GM19438 (cell line): ENCODE measurements at regions not wholly inside any gene's neighbourhood (a gene's known extent, or its start where the extent isn't known, plus 50 kb on each side); places are given as distances from the start of the nearest gene placed in this dataset.

Source experiments
- ATAC-seq: cut with Tn5 transposase; IDR thresholded peaks from one replicate; pipeline ENCODE4 v1.9.1; 2021; ENCODE audit warnings: low read depth; ENCODE audit not compliant: unreplicated experiment

DNA sequence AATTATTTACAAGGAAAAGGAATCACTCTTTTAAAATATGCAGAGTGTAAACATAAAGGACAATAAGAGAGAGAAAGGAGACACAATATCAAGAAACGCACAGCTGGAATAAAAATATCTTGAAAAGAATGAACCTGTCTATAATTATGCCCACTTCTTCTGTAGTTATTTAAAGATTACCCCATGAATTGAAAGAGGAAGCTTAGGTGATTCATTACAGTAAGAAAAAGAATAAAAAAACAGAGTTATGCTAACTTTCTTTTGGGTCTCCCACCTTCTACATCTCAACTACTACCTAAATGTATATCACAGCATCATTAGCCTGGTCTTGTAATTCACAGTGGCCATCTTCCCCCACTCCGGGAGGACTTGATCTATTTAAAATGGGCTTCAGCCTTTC lies 182.1 kb downstream of the MRPL39 start:
- ATAC-seq = no peak

DNA sequence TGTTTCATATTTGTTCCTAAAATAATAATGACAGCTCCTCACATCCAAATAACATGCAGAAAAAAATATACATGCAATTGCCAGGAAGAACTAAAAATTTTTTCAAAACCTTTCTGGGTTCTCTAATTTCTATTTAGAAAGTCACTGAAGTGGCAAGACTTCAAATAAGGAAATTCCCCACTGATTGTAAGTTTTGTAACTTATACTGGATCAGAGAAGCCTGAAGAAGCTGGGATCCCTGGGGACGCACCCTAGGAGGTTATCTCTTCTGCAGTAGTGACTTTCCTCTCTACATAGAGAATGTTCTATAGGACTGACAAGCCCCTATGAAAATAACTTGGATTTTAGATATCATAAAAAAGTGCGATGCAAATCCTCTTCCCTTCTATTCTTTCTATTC lies 182.6 kb downstream of the MRPL39 start:
- ATAC-seq = no peak

DNA sequence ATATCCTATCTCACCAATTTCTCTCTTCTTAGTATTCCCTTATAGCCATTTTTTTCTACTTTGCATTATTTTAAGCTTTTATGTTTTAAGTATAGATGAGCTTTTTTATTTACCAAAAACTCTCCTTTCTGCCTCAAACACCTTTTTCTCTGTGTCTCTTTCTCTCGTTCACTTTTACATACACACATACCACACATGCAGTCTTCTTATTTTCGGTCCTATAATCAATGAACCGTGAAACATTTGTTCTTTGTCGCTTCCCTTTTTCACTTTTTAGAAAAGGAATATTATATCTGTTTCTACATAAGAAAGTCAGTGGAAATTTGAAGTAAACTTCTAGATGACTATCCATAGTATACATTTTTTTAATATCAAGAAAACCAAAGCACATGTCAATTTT lies 183.2 kb downstream of the MRPL39 start:
- no peak for ATAC-seq

DNA sequence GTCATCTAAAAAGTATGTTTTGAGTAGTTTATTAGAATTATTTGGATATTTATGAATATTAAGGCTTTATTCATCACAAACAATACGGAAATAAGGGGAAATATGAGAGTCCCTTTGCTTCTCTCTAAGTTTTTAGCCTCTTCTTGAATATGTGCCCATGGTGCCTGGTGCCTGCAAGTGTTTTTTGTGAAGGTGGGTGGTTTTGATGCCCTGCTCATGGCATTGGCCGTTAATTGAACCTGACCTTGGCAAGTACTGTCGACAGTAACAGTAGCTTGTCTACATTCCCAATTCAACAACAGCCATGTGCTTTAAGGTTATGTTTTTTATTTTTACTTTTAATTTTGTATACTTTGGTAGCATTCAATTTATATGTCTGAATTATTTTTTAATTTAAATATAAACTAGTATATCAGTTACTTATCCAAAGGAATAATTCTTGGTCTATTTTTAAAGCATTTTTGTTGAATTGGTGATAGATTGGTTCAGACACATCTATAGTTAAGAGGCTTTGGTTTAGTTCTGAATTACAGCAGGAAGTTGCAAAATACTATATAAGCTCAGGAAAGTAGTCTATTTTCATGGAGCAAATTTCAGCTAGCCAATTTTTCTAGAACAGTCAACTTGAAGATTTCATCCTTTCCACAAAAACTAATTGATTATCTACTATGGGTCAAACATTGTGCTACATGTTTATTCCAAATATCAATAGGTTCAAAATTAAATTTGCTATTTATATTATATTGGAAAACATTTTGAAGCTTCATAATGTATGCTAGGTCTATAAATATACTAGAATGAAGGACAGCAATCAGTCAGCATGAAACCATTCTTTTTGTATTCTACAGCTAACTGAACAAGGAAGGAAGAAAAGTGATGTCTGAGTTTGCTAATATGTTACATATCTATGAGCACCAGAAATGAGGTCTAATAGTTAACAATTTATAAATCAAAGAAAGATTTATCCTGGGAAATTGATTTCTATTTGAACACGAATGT lies 184.4 kb downstream of the MRPL39 start:
- no peak for ATAC-seq

DNA sequence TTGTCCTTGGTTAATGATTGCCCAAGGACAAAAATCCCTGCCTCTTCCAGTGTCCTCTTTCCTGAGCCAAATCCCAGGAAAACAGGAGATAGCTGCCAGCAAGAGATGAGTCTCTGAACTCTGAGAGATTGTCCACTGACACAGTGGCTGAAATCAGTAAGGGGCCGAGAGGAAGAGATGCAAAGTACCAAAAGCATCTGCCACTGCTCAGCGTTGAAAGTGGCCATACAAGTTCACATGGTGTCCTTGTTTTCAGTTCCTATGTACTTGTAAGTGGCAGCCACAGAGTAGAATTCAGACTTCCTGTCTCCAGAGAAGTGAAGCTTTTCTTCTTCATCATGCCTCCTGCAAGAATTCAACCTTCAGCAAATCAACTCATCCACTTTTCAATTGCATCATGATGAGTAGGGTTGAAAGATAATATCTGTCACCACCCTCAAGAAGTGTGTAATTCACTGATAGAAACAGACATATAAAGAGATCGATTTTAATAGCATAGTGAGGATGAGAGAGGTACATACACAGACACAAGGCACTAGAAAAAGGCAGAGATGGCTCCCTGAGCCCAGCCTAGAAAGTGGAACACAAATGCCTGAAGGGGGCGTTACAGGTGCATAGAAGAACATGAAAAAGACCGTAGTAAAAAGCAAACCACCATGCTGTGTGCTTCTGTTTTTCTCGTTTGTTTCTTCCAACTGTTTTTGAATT lies 185.8 kb downstream of the MRPL39 start:
- ATAC-seq = peak; percentile 72

- no peak for ATAC-seq
Measured at GRCh38 chr21:25420831-25421230, 186.4 kb downstream of the MRPL39 start.

- ATAC-seq = no peak
Measured at GRCh38 chr21:25416669-25417068, 190.6 kb downstream of the MRPL39 start.

- no peak for ATAC-seq
Measured at GRCh38 chr21:25412100-25412499, 195.2 kb downstream of the MRPL39 start.

GRCh38 chr21:25409978-25410377 lies 197.3 kb downstream of the MRPL39 start:
- no peak for ATAC-seq

DNA sequence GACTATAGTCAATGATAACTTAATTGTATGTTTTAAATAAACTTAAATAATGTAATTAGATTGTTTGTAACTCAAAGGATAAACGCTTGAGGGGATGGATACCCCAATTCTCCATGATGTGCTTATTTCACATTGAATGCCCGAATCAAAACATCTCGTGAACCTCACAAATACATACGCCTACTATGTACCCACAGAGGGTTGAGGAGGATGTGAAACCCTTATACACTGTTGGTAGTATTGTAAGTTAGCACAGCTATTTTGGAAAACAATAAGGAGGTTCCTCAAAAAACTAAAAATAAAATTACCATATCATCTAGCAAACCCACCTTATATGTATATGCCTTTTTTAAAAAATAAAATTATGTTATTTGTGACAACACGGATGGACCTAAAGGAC lies 198.6 kb downstream of the MRPL39 start:
- ATAC-seq = no peak

GRCh38 chr21:25406887-25407579 lies 200.2 kb downstream of the MRPL39 start:
- ATAC-seq = no peak

DNA sequence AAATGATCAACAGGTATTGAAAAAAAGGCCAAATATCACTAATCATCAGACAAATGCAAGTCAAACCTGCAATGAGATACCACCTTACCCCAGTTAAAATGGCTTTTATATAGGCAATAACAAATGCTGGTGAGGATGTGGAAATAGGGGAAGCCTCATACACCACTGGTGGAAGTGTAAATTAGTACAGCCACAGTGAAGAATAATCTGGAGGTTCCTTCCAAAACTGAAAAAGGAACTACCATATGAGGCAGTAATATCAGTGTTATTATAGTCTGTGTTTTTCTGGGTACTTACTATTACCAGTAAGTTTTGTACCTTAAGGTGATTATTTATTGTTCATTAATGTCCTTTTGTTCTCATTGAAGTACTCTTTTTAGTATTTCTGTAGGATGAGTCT lies 201.3 kb downstream of the MRPL39 start:
- ATAC-seq = no peak

- ATAC-seq = no peak
Measured at GRCh38 chr21:25402134-25402961, 204.9 kb downstream of the MRPL39 start.

DNA sequence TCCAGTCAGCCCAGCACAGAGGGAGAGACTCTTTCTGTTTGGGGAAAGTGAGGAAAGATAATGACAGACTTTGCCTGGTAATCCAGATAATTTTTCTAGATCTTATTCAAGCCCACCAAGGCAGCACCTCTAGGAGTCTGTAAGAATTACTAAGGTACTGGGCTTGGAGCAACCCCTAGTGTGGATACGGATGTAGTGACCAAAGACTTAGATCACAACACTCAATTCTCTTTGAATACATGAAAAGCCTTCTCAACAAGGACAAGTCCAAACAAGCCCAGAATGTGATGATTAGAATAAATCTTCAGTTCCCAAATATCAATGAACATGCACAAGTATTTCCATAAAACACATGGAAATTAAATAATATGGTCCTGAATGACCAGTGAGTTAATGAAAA lies 206.9 kb downstream of the MRPL39 start:
- no peak for ATAC-seq

GRCh38 chr21:25398630-25399029 lies 208.7 kb downstream of the MRPL39 start:
- no peak for ATAC-seq

DNA sequence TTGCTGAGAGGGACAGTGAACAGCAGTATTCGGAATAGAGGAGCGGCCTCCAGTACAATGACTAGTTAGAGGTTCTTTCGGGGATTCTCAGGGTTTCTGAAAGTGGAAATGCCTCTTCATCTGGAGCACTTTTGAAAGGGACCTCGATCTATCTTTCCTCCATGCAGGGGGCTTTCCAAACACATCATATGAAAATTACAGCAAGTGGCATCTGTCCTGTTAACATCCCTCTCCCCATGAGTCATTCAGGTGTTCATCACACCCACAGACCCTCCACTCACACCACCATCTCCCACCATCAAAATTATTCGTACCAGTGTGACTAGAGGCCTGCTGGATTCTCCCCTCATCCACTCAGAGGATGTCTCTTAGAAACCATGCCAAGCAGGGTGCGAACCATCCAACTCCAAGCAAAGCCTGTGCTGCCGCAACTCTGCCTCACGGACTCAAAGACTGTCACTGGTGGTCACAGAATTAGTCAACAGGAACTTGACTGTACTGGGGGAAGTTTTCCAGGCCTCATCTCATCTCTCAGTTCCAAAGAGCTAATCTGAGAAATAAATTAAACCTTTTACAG lies 211.1 kb downstream of the MRPL39 start:
- peak; percentile 84 for ATAC-seq

- no peak for ATAC-seq
Measured at GRCh38 chr21:25391777-25392176, 215.5 kb downstream of the MRPL39 start.

- ATAC-seq = no peak
Measured at GRCh38 chr21:25390701-25391100, 216.6 kb downstream of the MRPL39 start.

DNA sequence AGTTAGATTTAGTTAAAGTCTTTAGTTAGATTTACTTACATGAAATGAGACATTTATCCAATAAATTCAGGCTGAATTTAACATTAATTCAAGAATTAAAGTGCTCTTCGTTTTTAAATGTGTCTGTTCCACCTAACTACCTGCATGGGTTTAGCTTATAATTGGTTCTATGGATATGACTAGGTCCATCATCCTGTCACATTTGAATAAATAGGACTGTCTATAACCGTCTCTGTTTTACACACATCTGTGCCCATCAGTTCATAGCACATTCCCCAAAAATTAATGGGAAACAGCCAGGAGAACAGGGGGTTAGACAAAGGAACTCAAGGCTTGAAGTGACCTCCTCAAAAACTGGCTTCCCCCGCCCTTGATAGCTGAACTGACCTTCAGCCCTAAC lies 219.6 kb downstream of the MRPL39 start:
- no peak for ATAC-seq

GRCh38 chr21:25385911-25386474 lies 221.3 kb downstream of the MRPL39 start:
- ATAC-seq = no peak
